ENCODE measurements at regions not wholly inside any gene's neighbourhood (a gene's known extent, or its start where the extent isn't known, plus 50 kb on each side); places are given as distances from the start of the nearest gene placed in this dataset.

DNA sequence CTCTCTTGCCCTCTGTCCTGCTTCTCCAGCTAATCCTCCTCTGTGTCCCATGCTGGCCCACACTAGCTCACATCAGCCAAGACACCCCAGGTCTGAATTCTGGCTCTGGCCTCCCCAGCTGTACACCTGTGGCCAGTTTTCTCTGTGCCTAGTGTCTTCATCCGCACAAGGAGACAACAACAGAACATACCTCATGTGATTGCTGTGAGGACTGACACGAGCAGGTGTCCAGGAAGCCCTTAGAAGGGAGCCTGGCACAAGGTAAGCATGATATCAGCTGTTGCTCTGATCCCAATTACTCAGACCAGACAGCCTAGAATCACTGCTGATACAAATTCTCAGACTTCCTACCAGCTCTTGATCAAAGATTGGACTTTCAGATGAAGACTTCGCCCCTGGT, 71.2 kb upstream of the GJB5 start:
- H2AFZ ChIP-seq (ENCODE audit: insufficient read depth, low read depth, low read length, poor library complexity, severe bottlenecking): no peak overlapping the region
- no peaks in the 10 kb centered on the region for H3K27me3 ChIP-seq (ENCODE audit: control insufficient read depth in 2 of 2, insufficient read depth in 2 of 2, low read length in 2 of 2)
- no peak overlapping the region for H3K4me3 ChIP-seq (replicated peaks in 1 of 3; ENCODE audit: low read depth in 2 of 3, low read length in 3 of 3)
- no peaks in the 10 kb centered on the region for H3K4me1 ChIP-seq (ENCODE audit: control insufficient read depth in 1 of 2, insufficient read depth in 2 of 2, low read length in 2 of 2)
- TF ChIP-seq, protein P1, sequence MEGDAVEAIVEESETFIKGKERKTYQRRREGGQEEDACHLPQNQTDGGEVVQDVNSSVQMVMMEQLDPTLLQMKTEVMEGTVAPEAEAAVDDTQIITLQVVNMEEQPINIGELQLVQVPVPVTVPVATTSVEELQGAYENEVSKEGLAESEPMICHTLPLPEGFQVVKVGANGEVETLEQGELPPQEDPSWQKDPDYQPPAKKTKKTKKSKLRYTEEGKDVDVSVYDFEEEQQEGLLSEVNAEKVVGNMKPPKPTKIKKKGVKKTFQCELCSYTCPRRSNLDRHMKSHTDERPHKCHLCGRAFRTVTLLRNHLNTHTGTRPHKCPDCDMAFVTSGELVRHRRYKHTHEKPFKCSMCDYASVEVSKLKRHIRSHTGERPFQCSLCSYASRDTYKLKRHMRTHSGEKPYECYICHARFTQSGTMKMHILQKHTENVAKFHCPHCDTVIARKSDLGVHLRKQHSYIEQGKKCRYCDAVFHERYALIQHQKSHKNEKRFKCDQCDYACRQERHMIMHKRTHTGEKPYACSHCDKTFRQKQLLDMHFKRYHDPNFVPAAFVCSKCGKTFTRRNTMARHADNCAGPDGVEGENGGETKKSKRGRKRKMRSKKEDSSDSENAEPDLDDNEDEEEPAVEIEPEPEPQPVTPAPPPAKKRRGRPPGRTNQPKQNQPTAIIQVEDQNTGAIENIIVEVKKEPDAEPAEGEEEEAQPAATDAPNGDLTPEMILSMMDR (IDR thresholded peaks at IDR 0.05): no peak
- intact Hi-C loops (cut with micrococcal nuclease): no loop called here
- no peaks in the 10 kb centered on the region for H3K79me2 ChIP-seq (ENCODE audit: insufficient read depth, low read length)
- H4K20me1 ChIP-seq (ENCODE audit: insufficient read depth, low read length): no peaks in the 10 kb centered on the region
- no peak overlapping the region for H3K27ac ChIP-seq (ENCODE audit: low read depth in 1 of 2, low read length in 2 of 2)
- H3K4me2 ChIP-seq (replicated peaks; ENCODE audit: extremely low read depth, low read length, poor library complexity, severe bottlenecking): no peak overlapping the region
- Mint-ChIP-seq H3K36me3 (no peaks in the 10 kb centered on the region), H3K4me1 (no peaks in the 10 kb centered on the region), H3K9me3 (peaks cover 2 to 13% (median 11%) of the 10 kb centered on the region in 7 donors), H3K4me3 (no peak overlapping the region), H3K27ac (no peak overlapping the region), H3K27me3 (ENCODE audit: low read depth in 3 of 3) (peaks cover 0 to 13% (median 3%) of the 10 kb centered on the region in 3 donors)
- 54% methylated on average over 3 of the region's 3 CpGs for WGBS (ENCODE audit: insufficient coverage)
- peaks cover 3 to 11% of the 10 kb centered on the region in 2 donors for H3K9me3 ChIP-seq (replicated peaks in 1 of 2; ENCODE audit: control insufficient read depth in 1 of 2, insufficient read depth in 1 of 2, low read length in 2 of 2)
- H3K9ac ChIP-seq (ENCODE audit: insufficient read depth, low read length, poor library complexity, severe bottlenecking): no peak overlapping the region
- no peaks in the 10 kb centered on the region for H3K36me3 ChIP-seq (replicated peaks in 1 of 2; ENCODE audit: control insufficient read depth in 1 of 2, insufficient read depth in 2 of 2, low read length in 2 of 2)
- DNase-seq: no peak

DNA sequence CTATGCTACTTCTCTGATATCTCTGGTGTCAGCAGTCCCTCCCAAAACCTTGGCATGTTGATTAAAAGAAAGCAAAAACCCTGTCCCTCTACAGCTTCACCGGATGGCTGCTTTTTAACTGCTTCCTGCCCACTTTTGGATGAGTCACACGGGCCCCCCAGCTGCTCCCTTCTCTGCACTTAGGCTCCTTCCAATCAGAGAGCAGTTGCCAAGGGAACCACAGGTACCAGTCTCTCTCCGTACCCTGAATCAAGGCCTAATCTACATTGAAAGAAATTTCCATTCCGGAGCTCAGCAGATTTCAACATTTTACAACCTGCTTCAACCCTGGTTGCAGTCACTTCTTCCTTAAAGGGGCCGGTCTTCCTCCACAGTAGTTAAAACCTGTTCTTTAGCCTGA, 70.6 kb upstream of the GJB5 start:
- Mint-ChIP-seq H3K27ac (peak overlapping the region in 1 of 7 donors; percentile 13), H3K4me3 (no peak overlapping the region), H3K27me3 (ENCODE audit: low read depth in 3 of 3) (peaks cover 0 to 12% (median 3%) of the 10 kb centered on the region in 3 donors), H3K36me3 (no peaks in the 10 kb centered on the region), H3K9me3 (peaks cover 2 to 9% (median 6%) of the 10 kb centered on the region in 7 donors), H3K4me1 (no peaks in the 10 kb centered on the region)
- DNase-seq: no peak
- 0% methylated on average over 4 of the region's 5 CpGs for WGBS (ENCODE audit: insufficient coverage)
- H3K27ac ChIP-seq (ENCODE audit: low read depth in 1 of 2, low read length in 2 of 2): no peak overlapping the region
- intact Hi-C loops (cut with micrococcal nuclease): no loop called here
- H3K27me3 ChIP-seq (ENCODE audit: control insufficient read depth in 2 of 2, insufficient read depth in 2 of 2, low read length in 2 of 2): no peaks in the 10 kb centered on the region
- TF ChIP-seq, protein P1 (IDR thresholded peaks at IDR 0.05): no peak
- no peaks in the 10 kb centered on the region for H3K79me2 ChIP-seq (ENCODE audit: insufficient read depth, low read length)
- no peak overlapping the region for H3K4me3 ChIP-seq (replicated peaks in 1 of 3; ENCODE audit: low read depth in 2 of 3, low read length in 3 of 3)
- H3K36me3 ChIP-seq (replicated peaks in 1 of 2; ENCODE audit: control insufficient read depth in 1 of 2, insufficient read depth in 2 of 2, low read length in 2 of 2): no peaks in the 10 kb centered on the region
- H4K20me1 ChIP-seq (ENCODE audit: insufficient read depth, low read length): no peaks in the 10 kb centered on the region
- H3K9me3 ChIP-seq (replicated peaks in 1 of 2; ENCODE audit: control insufficient read depth in 1 of 2, insufficient read depth in 1 of 2, low read length in 2 of 2): peaks cover 3 to 11% of the 10 kb centered on the region in 2 donors
- no peaks in the 10 kb centered on the region for H3K4me1 ChIP-seq (ENCODE audit: control insufficient read depth in 1 of 2, insufficient read depth in 2 of 2, low read length in 2 of 2)
- peak overlapping the region; percentile 50 for H2AFZ ChIP-seq (ENCODE audit: insufficient read depth, low read depth, low read length, poor library complexity, severe bottlenecking)
- no peak overlapping the region for H3K9ac ChIP-seq (ENCODE audit: insufficient read depth, low read length, poor library complexity, severe bottlenecking)
- no peak overlapping the region for H3K4me2 ChIP-seq (replicated peaks; ENCODE audit: extremely low read depth, low read length, poor library complexity, severe bottlenecking)
